Esophagus muscularis mucosa (tissue), 4 donors: ENCODE measurements at regions not wholly inside any gene's neighbourhood (a gene's known extent, or its start where the extent isn't known, plus 50 kb on each side); places are given as distances from the start of the nearest gene placed in this dataset.
A peak's percentile ranks its signal among the peaks of the same experiment; 100 is the strongest.

Source experiments
- DNase-seq: peaks from one replicate; pipeline ENCODE4 v3.0.0-alpha.2; 2017; ENCODE audit errors: extremely low spot score
- H3K27ac ChIP-seq, 4 donors: fragments of 200-600 bp; sonication (generic); replicated peaks in 1 of 4; 1 replicate in 3 of 4; 2 replicates in 1 of 4; pipeline ENCODE4 v1.5.1; 2016 to 2019; ENCODE audit warnings: mild to moderate bottlenecking in 1 of 4
- H3K27me3 ChIP-seq, 4 donors: fragments of 200-600 bp; sonication (generic); one replicate each; pipeline versions ENCODE4 v1.5.1 to v1.6.0; 2016 to 2019
- H3K36me3 ChIP-seq, 4 donors: fragments of 200-600 bp; sonication (generic); one replicate each; pipeline ENCODE4 v1.5.1; 2016 to 2019
- H3K4me1 ChIP-seq, 4 donors: fragments of 200-600 bp; sonication (generic); one replicate each; pipeline ENCODE4 v1.5.1; 2016 to 2019
- H3K4me3 ChIP-seq, 4 donors: fragments of 200-600 bp; sonication (generic); 1 replicate in 2 of 4; 2 replicates in 2 of 4; pipeline ENCODE4 v1.5.1; 2016 to 2019; ENCODE audit warnings: mild to moderate bottlenecking in 4 of 4, moderate library complexity in 1 of 4
- H3K9me3 ChIP-seq, 4 donors: fragments of 200-600 bp; sonication (generic); 1 replicate in 3 of 4; 2 replicates in 1 of 4; pipeline ENCODE4 v1.5.1; 2016 to 2019
- CTCF ChIP-seq, 3 experiments: fragments of 200-600 bp in 2 of 3; fragments of 450-650 bp in 1 of 3; sonication (generic) in 2 of 3; IDR thresholded peaks; one replicate each; pipeline ENCODE4 v1.5.1; 2017 to 2019; ENCODE audit warnings: antibody characterized with exemption in 3 of 3, mild to moderate bottlenecking in 2 of 3, moderate library complexity in 1 of 3
- EP300 ChIP-seq: sonication (generic); formaldehyde crosslinking; IDR thresholded peaks from one replicate; pipeline ENCODE4 v1.6.1; 2017; ENCODE audit warnings: antibody characterized with exemption
- POLR2A ChIP-seq: fragments of 450-650 bp; IDR thresholded peaks from one replicate; pipeline ENCODE4 v1.6.1; 2017; ENCODE audit warnings: antibody characterized with exemption, moderate library complexity, mild to moderate bottlenecking, low read depth
- POLR2AphosphoS5 ChIP-seq, 2 donors: sonication (generic); formaldehyde crosslinking; IDR thresholded peaks; one replicate each; pipeline ENCODE4 v1.6.1; 2017; ENCODE audit warnings: antibody characterized with exemption in 2 of 2
- WGBS: methylation state at CpG from one replicate; pipeline ENCODE4 v1.1.5; 2018; 5-methylcytosine and 5-hydroxymethylcytosine counted together
- intact Hi-C: fragments of 100-400 bp; cut with DNase I; formaldehyde crosslinking; loops from one replicate; pipeline ENCODE4 v1.15.1; 2023

GRCh38 chr7:33661430-33662160 is 243.7 kb upstream of the BMPER start:
- no peak for DNase-seq
- no peaks in the 10 kb centered on the region for H3K27me3 ChIP-seq
- intact Hi-C loops, result no loop called here
- H3K27ac ChIP-seq, result no peak overlapping the region
- H3K4me3 ChIP-seq, result no peak overlapping the region
- 61% methylated on average over 7 of the region's 7 CpGs for WGBS
- no peaks in the 10 kb centered on the region for H3K9me3 ChIP-seq
- no peaks in the 10 kb centered on the region for H3K4me1 ChIP-seq
- TF ChIP-seq POLR2A, result no peak
- TF ChIP-seq CTCF (IDR thresholded peaks at IDR 0.05), result no peak
- no peak for TF ChIP-seq POLR2AphosphoS5 (IDR thresholded peaks at IDR 0.05)
- no peak for TF ChIP-seq EP300
- H3K36me3 ChIP-seq, result no peaks in the 10 kb centered on the region

- Histone ChIP-seq H3K36me3 (no peaks in the 10 kb centered on the region), H3K9me3 (no peaks in the 10 kb centered on the region), H3K27me3 (no peaks in the 10 kb centered on the region), H3K27ac (no peak overlapping the region), H3K4me3 (no peak overlapping the region), H3K4me1 (no peaks in the 10 kb centered on the region)
- DNase-seq, result no peak
- intact Hi-C loops, result no loop called here
- TF ChIP-seq CTCF (IDR thresholded peaks at IDR 0.05) (no peak), POLR2A (no peak), POLR2AphosphoS5 (IDR thresholded peaks at IDR 0.05) (no peak), EP300 (no peak)
Observed at GRCh38 chr7:33666531-33666930, 238.8 kb upstream of the BMPER start.

DNA sequence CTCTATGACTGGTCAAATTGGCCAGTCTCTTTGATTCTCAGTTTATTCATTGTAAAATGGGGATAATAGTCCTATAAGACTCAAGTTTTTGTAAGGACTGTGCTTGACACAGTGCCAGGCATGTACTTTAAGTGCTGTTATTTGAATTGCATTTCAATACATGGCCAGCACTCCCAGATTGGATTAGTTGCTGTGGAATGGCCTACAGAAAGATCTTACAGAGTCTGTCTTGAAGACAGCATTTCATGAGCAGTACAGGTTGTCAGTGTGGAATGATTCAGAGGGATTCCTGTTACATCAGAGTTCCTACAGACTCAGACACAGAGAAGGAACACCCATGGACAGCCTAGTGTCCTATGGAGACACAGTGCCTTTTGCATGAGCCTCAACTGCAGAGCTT is 238.1 kb upstream of the BMPER start:
- no peak overlapping the region for H3K4me3 ChIP-seq
- no peaks in the 10 kb centered on the region for H3K27me3 ChIP-seq
- TF ChIP-seq POLR2AphosphoS5 (IDR thresholded peaks at IDR 0.05) (no peak), CTCF (IDR thresholded peaks at IDR 0.05) (no peak), POLR2A (no peak), EP300 (no peak)
- DNase-seq, result no peak
- no peak overlapping the region for H3K27ac ChIP-seq
- no peaks in the 10 kb centered on the region for H3K9me3 ChIP-seq
- no peaks in the 10 kb centered on the region for H3K36me3 ChIP-seq
- intact Hi-C loops, result no loop called here
- no peaks in the 10 kb centered on the region for H3K4me1 ChIP-seq

DNA sequence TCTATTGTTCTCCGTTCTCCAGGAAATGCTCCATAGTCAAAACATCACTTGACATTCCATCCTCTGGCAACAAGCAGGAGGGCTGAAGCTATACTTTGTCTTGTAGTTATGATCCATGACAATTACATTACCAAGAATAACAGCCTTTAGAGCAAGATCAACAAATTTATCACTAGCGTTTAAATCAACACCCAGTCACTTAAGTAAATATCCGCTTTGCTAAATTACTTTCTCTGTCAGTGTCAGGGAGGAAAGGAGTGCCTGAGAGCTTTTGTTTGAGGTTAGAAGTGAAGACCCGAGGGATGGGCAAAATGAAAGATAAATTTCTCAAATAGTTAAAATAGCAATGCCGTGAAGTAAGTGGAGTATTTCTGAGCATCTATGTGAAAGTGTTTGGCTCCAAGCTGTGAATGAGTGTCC is 236.1 kb upstream of the BMPER start:
- no peak for TF ChIP-seq POLR2A
- no peak for TF ChIP-seq POLR2AphosphoS5 (IDR thresholded peaks at IDR 0.05)
- TF ChIP-seq CTCF (IDR thresholded peaks at IDR 0.05), result no peak
- WGBS, result 51% methylated on average over 5 of the region's 5 CpGs
- H3K4me3 ChIP-seq, result no peak overlapping the region
- no peak overlapping the region for H3K27ac ChIP-seq
- no peaks in the 10 kb centered on the region for H3K4me1 ChIP-seq
- H3K36me3 ChIP-seq, result no peaks in the 10 kb centered on the region
- peak; percentile 29 for DNase-seq
- H3K27me3 ChIP-seq, result no peaks in the 10 kb centered on the region
- no peaks in the 10 kb centered on the region for H3K9me3 ChIP-seq
- intact Hi-C loops, result no loop called here

DNA sequence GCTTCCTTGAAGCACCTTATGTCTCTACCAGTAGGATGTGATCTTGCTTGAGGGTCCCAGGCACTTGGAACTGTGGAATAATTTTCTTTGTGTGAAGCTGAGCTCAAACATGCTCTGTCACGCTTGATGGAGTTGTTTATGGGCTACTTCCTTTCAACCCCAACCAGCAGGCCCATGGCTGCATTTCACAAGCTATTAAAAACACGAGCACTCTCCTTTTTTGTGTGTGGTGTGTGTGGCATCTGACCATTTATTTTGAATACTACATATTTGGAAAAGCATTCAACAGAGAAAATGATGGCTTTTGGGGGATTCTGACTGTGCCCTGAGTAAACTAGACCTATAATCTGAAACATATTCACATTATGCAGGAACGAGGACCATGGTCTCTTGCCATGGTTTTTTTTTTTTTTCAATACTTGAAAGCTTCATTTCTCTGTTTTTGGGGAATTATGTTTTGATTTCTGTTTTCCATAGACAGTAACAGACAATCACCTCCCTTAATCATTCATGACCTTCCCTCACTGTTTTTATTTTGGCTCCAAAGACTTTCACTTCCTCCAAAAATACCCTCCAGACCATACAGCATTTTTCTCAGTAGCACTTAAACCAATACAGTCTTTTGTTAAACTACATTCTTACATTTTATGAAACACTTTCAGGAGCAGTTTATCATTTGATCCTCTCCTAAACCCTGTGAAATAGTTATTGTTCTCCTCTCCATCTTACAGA is 233.6 kb upstream of the BMPER start:
- 42% methylated on average over 3 of the region's 3 CpGs for WGBS
- H3K27me3 ChIP-seq, result no peaks in the 10 kb centered on the region

More for the DNA sequence above, 233.6 kb upstream of the BMPER start:
- Histone ChIP-seq H3K27ac (no peak overlapping the region), H3K36me3 (no peaks in the 10 kb centered on the region), H3K4me3 (no peak overlapping the region), H3K4me1 (no peaks in the 10 kb centered on the region), H3K9me3 (no peaks in the 10 kb centered on the region)
- intact Hi-C loops, result no loop called here
- DNase-seq, result peak; percentile 55
- TF ChIP-seq POLR2AphosphoS5 (IDR thresholded peaks at IDR 0.05), result no peak
- no peak for TF ChIP-seq POLR2A
